ENCODE measurements at regions not wholly inside any gene's neighbourhood (a gene's known extent, or its start where the extent isn't known, plus 50 kb on each side); places are given as distances from the start of the nearest gene placed in this dataset.
A peak's percentile ranks its signal among the peaks of the same experiment; 100 is the strongest.

DNA sequence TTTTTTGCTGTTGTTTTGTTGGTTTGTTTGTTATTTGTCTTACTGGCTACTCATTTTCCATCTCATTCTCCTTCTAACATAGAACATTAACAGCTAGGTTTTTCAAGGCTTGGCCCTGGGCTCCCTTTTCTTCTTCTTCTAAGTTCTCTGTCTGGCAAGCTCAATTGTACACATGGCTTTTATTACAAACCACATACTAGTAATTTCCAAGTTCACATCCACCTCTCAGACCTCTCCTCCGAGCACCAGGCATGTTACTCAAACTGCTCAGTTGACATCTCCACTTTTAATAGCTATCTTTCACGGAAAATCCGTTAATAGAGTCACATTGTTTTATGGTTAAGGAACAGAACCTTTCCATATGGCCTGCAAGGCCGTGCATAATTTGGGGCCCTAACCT is 736.9 kb upstream of the ADAMTS5 start:
- no peak overlapping the region for H3K4me3 ChIP-seq
- no peaks in the 10 kb centered on the region for H3K27me3 ChIP-seq
- no peaks in the 10 kb centered on the region for H3K9me3 ChIP-seq
- intact Hi-C loops (cut with DNase I), result loop anchor here (5.0 to 10.0 kb wide), 3 partner anchors 631 to 851 kb away; no protein-coding TSS in a partner anchor
- TF ChIP-seq, protein P1, sequence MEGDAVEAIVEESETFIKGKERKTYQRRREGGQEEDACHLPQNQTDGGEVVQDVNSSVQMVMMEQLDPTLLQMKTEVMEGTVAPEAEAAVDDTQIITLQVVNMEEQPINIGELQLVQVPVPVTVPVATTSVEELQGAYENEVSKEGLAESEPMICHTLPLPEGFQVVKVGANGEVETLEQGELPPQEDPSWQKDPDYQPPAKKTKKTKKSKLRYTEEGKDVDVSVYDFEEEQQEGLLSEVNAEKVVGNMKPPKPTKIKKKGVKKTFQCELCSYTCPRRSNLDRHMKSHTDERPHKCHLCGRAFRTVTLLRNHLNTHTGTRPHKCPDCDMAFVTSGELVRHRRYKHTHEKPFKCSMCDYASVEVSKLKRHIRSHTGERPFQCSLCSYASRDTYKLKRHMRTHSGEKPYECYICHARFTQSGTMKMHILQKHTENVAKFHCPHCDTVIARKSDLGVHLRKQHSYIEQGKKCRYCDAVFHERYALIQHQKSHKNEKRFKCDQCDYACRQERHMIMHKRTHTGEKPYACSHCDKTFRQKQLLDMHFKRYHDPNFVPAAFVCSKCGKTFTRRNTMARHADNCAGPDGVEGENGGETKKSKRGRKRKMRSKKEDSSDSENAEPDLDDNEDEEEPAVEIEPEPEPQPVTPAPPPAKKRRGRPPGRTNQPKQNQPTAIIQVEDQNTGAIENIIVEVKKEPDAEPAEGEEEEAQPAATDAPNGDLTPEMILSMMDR (IDR thresholded peaks at IDR 0.05), result no peak
- TF ChIP-seq EP300 (IDR thresholded peaks at IDR 0.05) (no peak), POLR2A (IDR thresholded peaks at IDR 0.05) (no peak)
- H3K27ac ChIP-seq, result no peak overlapping the region
- H3K36me3 ChIP-seq, result no peaks in the 10 kb centered on the region
- DNase-seq, result no peak
- WGBS, 3 donors, result 62 to 87% (median 87%) methylated on average over 4 of the region's 4 CpGs
- no peaks in the 10 kb centered on the region for H3K4me1 ChIP-seq (ENCODE audit: insufficient read depth)

DNA sequence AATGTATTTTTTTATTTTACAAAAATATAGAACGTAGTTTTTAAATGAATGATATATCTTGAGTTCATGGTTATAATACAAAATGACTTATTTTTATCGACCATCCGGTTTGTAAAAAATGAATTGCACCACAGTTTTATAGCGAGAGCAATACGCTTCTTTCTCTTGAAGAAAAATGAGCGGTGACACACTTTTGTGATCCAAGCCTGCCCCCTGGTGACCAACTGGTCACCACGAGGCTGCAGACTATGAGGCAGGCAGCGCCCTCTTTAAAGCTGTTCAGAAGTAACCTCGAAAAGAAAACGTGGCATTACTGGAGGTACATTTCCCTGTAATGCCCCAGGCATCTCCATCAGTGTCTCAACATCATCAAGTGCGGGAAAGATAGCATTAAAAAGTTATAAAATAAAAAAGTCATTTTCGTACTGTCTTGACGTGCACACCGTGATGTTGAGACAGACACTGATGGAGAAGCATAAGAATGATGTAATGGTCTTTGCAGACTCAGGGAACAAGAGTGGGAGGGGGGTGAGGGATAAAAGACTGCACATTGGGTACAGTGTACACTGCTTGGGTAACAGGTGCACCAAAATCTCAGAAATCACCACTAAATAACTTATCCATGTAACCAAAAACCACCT is 734.2 kb upstream of the ADAMTS5 start:
- H3K4me1 ChIP-seq (ENCODE audit: insufficient read depth), result no peaks in the 10 kb centered on the region
- DNase-seq, result peak; percentile 83 to 92 (median 90)
- 6 to 14% (median 10%) methylated on average over 14 of the region's 14 CpGs for WGBS, 3 donors
- intact Hi-C loops (cut with DNase I), result loop anchor here (5.0 to 10.0 kb wide), 3 partner anchors 634 to 849 kb away; no protein-coding TSS in a partner anchor
- no peaks in the 10 kb centered on the region for H3K27me3 ChIP-seq
- H3K36me3 ChIP-seq, result no peaks in the 10 kb centered on the region
- no peaks in the 10 kb centered on the region for H3K9me3 ChIP-seq
- no peak overlapping the region for H3K4me3 ChIP-seq
- TF ChIP-seq, protein P1 (IDR thresholded peaks at IDR 0.05), result peak; percentile 26 to 87 (median 82)
- TF ChIP-seq POLR2A (IDR thresholded peaks at IDR 0.05) (no peak), EP300 (IDR thresholded peaks at IDR 0.05) (no peak)
- no peak overlapping the region for H3K27ac ChIP-seq

DNA sequence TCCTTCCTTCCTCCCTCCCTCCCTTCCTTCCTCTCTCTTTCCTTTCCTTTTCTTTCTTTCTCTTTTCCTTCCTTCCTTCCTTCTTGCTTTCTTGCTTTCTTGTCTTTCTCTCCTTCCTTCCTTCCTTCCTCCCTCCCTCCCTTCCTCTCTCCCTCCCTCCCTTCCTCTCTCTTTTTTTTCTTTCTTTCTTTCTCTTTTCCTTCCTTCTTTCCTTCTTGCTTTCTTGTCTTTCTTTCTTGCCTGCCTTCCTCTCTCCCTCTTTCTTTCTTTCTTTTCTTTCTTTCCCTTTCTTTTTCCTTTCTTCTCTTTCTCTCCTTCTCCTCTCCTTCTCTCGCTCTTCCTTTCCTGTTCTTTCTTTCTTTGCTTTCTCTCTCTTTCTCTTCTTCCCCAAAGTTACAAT is 728.4 kb upstream of the ADAMTS5 start:
- no peaks in the 10 kb centered on the region for H3K36me3 ChIP-seq
- no peak overlapping the region for H3K4me3 ChIP-seq
- intact Hi-C loops (cut with DNase I), result no loop called here
- no peak for DNase-seq
- no peak overlapping the region for H3K27ac ChIP-seq
- no peaks in the 10 kb centered on the region for H3K9me3 ChIP-seq
- WGBS, 3 donors, result 91 to 98% (median 96%) methylated on average over 1 of the region's 1 CpG
- H3K27me3 ChIP-seq, result no peaks in the 10 kb centered on the region
- TF ChIP-seq, protein P1 (IDR thresholded peaks at IDR 0.05), result no peak
- TF ChIP-seq POLR2A (IDR thresholded peaks at IDR 0.05) (no peak), EP300 (IDR thresholded peaks at IDR 0.05) (no peak)
- H3K4me1 ChIP-seq (ENCODE audit: insufficient read depth), result no peaks in the 10 kb centered on the region

DNA sequence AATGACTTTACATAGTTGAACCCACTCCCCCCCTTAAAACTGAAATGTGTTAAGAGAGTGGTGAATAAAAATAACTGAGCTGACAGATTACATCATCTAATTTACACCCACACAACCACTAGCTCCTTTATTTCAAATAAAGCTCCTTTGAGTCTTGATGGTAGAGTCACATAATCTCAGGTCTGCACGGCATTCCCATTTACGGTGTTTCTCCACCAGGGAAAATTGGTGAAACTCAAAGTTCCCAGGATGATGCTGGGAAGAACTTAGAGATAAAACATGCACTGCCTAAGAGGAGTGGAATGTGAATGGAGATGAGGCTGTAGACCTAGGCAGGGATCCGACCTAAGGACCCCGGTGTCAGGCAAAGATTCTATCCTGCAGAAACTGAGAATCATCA is 727.8 kb upstream of the ADAMTS5 start:
- intact Hi-C loops (cut with DNase I), result no loop called here
- H3K36me3 ChIP-seq, result no peaks in the 10 kb centered on the region
- no peaks in the 10 kb centered on the region for H3K4me1 ChIP-seq (ENCODE audit: insufficient read depth)
- DNase-seq, result no peak
- TF ChIP-seq POLR2A (IDR thresholded peaks at IDR 0.05) (no peak), EP300 (IDR thresholded peaks at IDR 0.05) (no peak)
- TF ChIP-seq, protein P1 (IDR thresholded peaks at IDR 0.05), result no peak
- no peak overlapping the region for H3K27ac ChIP-seq
- no peaks in the 10 kb centered on the region for H3K27me3 ChIP-seq
- H3K9me3 ChIP-seq, result no peaks in the 10 kb centered on the region
- H3K4me3 ChIP-seq, result no peak overlapping the region
- 82 to 95% (median 94%) methylated on average over 4 of the region's 4 CpGs for WGBS, 3 donors
